Ammon's horn (tissue), 1 donor: ENCODE measurements at regions not wholly inside any gene's neighbourhood (a gene's known extent, or its start where the extent isn't known, plus 50 kb on each side); places are given as distances from the start of the nearest gene placed in this dataset.

Experiments used
- DNase-seq: peaks from one replicate; pipeline ENCODE4 v3.0.0-alpha.2; 2016; ENCODE audit warnings: low spot score

GRCh38 chr20:57768519-57768918 lies 58.7 kb upstream of the PMEPA1 start:
- no peak for DNase-seq

GRCh38 chr20:57767441-57767840 lies 57.6 kb upstream of the PMEPA1 start:
- DNase-seq = no peak

GRCh38 chr20:57763235-57763595 lies 53.4 kb upstream of the PMEPA1 start:
- DNase-seq = no peak

DNA sequence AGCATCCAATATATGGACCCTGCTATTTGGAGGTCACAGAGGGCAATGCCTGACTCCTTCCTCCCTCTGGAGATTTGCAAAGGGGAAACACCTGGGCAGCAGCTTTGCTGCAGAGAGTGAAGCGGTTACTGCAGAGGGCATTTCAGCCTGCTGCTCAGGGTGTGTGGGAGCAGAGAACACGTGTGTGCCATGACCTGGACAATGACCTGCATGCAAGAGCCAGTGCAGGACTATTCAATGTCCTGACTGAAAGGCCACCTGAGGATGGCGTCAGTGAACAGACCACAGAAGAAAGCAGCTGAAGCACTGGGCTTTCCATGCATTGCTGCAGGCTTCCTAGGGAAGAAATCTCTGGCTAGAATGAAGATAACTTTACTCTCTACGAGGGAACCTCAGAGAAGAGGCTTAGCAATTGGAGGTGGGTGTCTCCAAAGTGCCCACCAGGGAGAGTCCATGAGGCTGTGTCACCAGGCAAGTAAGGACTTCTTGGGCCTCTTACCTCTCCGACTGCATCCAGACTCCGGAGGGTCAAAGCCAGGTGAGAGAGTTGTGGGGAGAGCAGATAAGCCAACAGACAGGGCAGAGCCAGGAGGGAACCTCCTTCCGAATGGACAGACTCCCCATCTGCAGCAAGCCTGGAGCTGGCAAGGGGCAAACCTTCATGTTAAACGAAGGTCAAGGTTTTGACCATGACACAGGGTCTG lies 52.9 kb upstream of the PMEPA1 start:
- no peak for DNase-seq

DNA sequence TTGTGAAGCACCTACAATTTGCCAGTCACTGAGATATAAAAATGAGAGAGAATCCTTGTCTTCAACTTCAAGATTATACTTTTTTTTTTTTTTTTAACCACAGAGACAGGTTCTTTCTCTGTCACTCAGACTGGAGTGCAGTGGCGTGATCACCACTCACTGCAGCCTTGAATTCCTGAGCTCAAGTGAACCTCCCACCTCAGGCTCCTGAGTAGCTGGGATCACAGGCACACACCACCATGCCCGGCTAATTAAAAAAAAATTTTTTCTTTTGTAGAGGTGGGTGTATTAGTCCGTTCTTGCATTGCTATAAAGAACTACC lies 51.6 kb upstream of the PMEPA1 start:
- DNase-seq = no peak

GRCh38 chr20:57760698-57761412 lies 51.0 kb upstream of the PMEPA1 start:
- no peak for DNase-seq

DNA sequence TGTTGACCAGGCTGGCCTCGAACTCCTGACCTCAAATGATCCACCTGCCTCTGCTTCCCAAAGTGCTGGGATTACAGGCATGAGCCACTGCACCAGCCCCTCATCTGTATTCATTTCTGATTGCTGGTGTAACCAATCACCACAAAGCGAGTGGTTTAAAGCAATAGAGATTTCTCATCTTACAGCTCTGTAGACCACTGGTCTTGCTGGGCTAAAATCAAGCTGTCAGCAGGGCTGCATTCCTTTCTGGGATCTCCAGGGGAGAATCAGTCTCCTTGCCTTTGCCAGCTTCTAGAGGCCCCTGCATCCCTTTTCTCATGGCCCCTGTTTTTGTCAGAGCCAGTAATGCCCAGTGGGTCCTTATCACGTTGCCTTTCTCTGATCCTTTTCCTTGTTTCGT lies 49.9 kb upstream of the PMEPA1 start:
- DNase-seq = no peak
